SK-N-SH (cell line): ENCODE measurements at regions not wholly inside any gene's neighbourhood (a gene's known extent, or its start where the extent isn't known, plus 50 kb on each side); places are given as distances from the start of the nearest gene placed in this dataset.

Experiments used
- CTCF ChIP-seq: fragments of 200-600 bp; sonication (generic); IDR thresholded peaks from 2 replicates; pipeline ENCODE4 v1.6.1; 2017; ENCODE audit warnings: antibody characterized with exemption, mild to moderate bottlenecking, moderate library complexity
- EZH2phosphoT487 ChIP-seq: fragments of 200-600 bp; sonication (generic); IDR thresholded peaks from 2 replicates; pipeline ENCODE4 v1.6.1; 2017; ENCODE audit warnings: low read depth, mixed run types, mild to moderate bottlenecking, antibody characterized with exemption, moderate library complexity, borderline replicate concordance
- MAX ChIP-seq: IDR thresholded peaks from 2 replicates; pipeline ENCODE4 v1.4.0; 2012; ENCODE audit warnings: low read depth
- MXI1 ChIP-seq: IDR thresholded peaks from 2 replicates; pipeline ENCODE4 v1.6.1; 2012; ENCODE audit warnings: mild to moderate bottlenecking, low read depth, low read length, improper control_type of control experiment
- NFIC ChIP-seq: IDR thresholded peaks from 2 replicates; pipeline ENCODE4 v1.4.0; 2012; ENCODE audit warnings: borderline replicate concordance
- POLR2AphosphoS5 ChIP-seq: IDR thresholded peaks from 2 replicates; pipeline ENCODE4 v1.6.1; 2012; ENCODE audit warnings: low read depth, low read length
- SIN3A ChIP-seq: IDR thresholded peaks from 2 replicates; pipeline ENCODE4 v1.6.1; 2012; ENCODE audit warnings: low read depth, mild to moderate bottlenecking, low read length, moderate library complexity, borderline replicate concordance
- SMC3 ChIP-seq: IDR thresholded peaks from 2 replicates; pipeline ENCODE4 v1.6.1; 2012; ENCODE audit warnings: low read depth, low read length, improper control_type of control experiment
- TAF1 ChIP-seq: IDR thresholded peaks from 2 replicates; pipeline ENCODE4 v1.6.1; 2012; ENCODE audit warnings: low read depth, mild to moderate bottlenecking, low read length, moderate library complexity, borderline replicate concordance
- TEAD4 ChIP-seq: IDR thresholded peaks from 2 replicates; pipeline ENCODE4 v1.4.0; 2012; ENCODE audit warnings: mild to moderate bottlenecking, borderline replicate concordance; ENCODE audit not compliant: insufficient read depth
- USF2 ChIP-seq: fragments of 150-350 bp; IDR thresholded peaks from 2 replicates; pipeline ENCODE4 v1.6.1; 2017; ENCODE audit warnings: antibody characterized with exemption, low read length, low read depth, borderline replicate concordance
- ZBTB33 ChIP-seq: IDR thresholded peaks from 2 replicates; pipeline ENCODE4 v1.4.0; 2012; ENCODE audit warnings: low read depth, borderline replicate concordance

- no peak for TF ChIP-seq CTCF
- no peak for TF ChIP-seq ZBTB33
- TF ChIP-seq MAX, result no peak
- no peak for TF ChIP-seq TEAD4
- no peak for TF ChIP-seq NFIC
- no peak for TF ChIP-seq EZH2phosphoT487
- no peak for TF ChIP-seq SIN3A
- no peak for TF ChIP-seq POLR2AphosphoS5
- no peak for TF ChIP-seq MXI1
- no peak for TF ChIP-seq USF2
- TF ChIP-seq TAF1, result no peak
- TF ChIP-seq SMC3, result no peak
These were observed 774.0 kb upstream of the ARPP21 start for GRCh38 chr3:34865346-34865745.
